GM12892 (cell line): ENCODE measurements at regions not wholly inside any gene's neighbourhood (a gene's known extent, or its start where the extent isn't known, plus 50 kb on each side); places are given as distances from the start of the nearest gene placed in this dataset.

ENCODE experiments used
- POLR2A ChIP-seq: IDR thresholded peaks from 2 replicates; pipeline ENCODE4 v1.6.1; 2011; ENCODE audit warnings: low read depth, low read length, control low read depth
- POLR2AphosphoS5 ChIP-seq: IDR thresholded peaks from 2 replicates; pipeline ENCODE4 v1.6.1; 2011; ENCODE audit warnings: low read depth, low read length, control low read depth
- TAF1 ChIP-seq: IDR thresholded peaks from 2 replicates; pipeline ENCODE4 v1.6.1; 2011; ENCODE audit warnings: low read depth, mild to moderate bottlenecking, control low read depth, low read length, borderline replicate concordance

DNA sequence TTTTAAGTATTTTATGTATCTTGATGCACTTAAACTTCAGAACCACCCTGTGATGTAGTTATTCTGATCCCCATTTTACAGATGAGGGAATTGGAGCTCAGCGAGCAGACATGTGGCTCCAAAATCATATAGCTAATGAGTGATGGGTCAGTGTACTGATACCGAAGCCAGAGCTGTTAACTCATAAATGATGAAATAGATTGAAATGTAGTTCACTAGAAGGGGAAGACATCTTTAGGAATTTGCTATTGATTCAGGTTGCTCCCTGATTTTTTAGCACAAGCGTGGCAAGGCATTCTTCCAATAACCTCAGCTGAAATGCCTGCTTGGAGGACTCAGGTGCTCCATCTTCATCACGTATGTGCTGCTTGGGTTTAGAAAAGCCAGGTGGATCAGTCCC, 228.8 kb downstream of the PTEN start:
- TF ChIP-seq TAF1 = no peak
- no peak for TF ChIP-seq POLR2AphosphoS5
- no peak for TF ChIP-seq POLR2A
